DMS53 (cell line): ENCODE measurements at regions not wholly inside any gene's neighbourhood (a gene's known extent, or its start where the extent isn't known, plus 50 kb on each side); places are given as distances from the start of the nearest gene placed in this dataset.

Source experiments
- DNase-seq: peaks from one replicate; lab custom pipeline; 2025; lab: John Stamatoyannopoulos, UW

DNA sequence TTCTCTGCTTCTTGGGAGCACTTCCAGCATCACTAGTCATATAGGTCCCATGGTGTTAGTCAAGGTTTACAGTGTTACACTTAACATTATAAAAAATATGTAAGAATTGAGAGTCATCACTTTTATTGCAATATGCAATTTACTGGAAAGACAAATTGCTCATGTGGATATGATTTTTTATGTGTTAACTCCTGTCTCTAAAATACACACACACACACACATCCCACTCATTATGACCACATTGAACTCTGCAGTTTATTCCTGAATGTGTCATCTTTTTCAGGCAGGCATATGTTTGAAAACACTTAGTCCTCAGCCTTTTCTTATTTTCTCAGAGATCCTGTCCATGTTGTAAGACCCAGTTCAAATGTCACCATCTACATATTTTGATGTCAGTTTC is 148.5 kb upstream of the MRPS30 start:
- no peak for DNase-seq

DNA sequence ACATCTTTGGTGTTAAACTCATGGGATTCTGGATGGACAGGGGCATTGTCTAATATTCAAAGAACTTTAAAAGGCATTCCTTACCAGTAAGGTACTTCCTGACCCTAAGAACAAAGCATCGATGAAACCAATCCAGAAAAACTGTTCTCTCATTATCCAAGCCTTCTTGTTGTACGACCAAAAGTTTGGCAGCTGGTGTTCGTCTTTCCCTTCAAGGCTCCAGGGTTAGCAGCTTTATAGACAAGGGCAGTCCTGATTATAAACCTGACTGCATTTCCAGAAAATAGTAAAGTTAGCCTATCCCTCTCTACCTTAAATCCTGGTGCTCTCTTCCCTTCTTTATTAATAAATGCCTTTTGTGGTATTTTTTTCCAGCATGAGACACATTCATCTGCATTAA is 149.4 kb upstream of the MRPS30 start:
- no peak for DNase-seq

DNA sequence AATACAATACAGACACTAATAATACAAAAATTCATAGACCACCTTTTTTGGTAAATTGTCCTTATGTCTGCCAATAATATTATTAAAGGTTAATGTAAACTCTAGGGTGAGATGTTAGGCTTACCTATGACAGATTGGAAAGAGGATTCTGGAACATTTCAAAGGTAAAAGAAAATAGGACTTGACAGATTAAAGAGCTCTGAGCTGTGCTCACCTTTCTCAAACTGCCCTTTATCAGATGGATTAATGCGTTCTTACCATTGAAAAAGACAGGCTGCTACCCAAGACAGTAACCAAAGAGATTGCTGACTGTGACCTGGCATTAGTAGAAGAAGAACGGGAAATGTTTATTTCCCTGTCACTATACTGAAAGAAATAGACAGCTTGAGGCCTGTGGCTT is 156.1 kb upstream of the MRPS30 start:
- DNase-seq, result no peak

DNA sequence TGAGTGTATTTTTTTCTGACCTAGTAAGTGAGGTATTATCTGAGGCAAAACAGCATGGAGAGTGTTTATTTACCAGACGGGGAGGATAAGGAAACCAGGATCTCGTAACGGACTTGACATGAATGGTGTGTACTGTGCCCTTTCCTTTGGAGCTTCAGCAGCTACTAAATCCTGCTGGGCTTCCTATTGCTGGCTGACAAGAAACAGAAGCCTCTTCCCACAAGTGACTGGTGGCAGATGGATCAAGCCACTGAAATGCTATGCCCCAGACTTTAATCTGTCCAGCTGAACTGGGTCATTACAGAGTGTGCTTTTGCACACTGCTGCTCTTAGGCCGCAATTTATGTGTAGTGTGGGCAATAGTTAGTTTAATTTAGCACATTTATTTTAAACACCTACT is 162.7 kb upstream of the MRPS30 start:
- no peak for DNase-seq

DNA sequence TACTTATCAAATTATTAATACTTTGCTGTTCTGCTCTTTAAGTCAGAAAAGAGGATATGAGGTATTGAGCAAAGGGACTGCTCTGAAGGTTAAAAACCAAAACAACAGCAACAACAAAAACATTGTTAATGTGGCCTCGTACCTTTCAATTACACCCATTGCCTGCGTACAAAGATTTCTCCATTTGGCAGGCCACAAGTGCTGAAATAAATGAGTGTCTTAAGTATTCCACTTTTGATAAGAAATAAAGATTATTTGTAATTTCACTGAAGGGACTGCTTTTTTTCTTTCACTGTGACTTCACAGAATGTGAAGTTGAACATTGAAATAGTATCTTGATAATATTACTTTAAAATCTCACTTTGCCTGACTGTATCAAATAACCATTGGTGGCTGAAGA is 163.2 kb upstream of the MRPS30 start:
- no peak for DNase-seq

DNA sequence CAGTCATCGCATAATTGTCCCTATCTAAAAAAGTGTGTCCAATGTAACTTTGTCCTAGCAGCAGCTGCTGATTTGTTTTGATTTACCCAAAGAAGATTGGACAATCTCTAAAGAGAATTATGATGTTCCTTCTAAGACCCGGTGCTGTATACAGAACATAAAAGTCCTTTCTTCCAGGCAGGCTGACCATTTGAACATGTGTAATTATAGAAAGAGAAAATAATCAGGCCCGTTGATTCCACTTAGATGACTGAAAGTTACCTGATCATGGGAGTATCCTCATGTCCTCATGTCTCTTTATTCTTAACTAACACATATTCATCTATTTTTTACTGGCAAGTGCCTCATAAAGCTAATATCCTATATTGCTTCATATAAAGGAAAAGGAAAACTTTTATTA is 164.1 kb upstream of the MRPS30 start:
- no peak for DNase-seq

DNA sequence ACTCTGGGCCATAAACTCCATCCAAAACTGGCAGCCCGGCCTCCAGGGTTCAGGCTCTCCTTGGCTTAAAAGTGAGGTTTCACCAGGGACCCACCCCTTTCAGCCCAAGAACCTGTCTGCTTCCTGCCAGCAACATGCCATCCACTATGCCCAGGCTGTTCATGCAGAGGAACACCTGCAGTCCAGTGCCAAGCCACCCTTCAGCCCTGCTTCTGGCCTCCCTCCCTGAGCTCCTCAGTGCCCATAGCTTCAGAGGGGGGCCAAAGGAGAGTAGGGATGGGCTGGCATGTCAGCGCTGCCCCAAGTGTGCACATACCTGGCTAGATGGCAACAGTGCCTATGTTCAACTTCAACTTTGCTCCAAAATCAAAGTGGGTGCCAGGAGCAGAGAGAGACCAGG is 166.9 kb upstream of the MRPS30 start:
- no peak for DNase-seq

DNA sequence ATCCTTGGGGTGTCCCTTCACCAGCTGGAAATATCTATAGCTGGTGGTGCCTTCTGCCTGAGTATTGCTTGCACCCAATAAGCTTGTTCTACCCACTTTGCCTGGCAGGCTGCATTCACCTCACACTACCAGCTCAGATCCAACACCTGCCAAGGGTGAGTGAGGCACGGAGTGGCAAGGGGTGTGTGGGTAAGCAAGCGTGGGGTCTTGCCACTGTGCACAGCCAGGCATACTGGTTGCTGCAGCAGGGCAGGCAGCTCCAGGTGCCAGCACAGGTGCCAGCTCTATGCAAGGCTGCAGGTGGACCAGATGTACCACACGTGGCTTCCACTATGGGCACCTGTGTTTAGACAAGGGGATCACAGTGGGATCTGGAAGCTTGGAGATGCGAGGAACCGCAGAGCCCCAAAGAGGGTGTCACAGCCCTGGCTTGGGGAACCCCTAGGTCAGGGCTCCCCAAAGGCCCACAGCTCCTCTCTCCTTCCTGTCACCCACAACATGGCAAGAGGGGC is 167.7 kb upstream of the MRPS30 start:
- DNase-seq, result no peak

DNA sequence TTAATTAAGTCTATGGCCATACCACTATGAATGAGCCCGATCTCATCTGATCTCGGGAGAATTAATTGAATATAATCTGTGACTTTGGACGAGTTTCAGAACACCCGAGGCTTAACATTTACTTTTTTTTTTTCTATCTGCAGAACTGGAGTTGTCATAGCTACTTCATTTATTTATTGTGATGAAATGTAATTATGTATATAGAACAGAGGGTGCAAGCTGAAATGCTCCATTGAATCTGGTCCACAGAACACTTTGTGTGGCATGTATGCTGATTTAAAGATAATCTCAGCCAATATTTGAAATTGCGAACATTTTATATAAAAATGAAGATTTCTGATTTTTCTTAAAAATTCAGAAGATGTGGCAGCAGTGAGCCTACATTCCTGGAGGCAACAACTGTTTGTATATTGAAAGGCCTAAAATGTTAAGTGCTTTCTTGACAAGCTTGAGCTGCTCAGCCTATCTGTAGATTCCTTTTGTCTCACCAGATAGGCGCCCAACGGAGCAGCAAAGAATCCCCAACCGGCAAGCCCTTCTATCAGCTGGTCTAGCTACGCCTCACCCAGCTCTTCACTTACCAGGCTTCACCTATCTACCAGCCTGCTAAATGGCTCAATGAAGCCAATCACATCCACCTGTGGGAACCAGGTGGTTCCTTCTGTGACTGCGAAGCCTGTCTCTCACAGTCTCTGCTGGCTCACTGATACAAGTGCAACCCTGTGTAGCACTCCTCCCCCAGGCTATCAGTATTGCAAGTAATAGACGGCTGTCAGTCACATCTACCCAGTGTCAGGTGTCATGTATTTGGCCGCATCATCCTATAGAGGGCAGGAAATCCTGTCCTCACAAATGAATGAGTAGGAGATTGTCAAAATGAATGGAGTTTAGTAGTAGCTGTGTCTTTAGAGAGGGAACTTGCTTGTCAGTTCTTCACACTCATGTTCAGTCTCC is 170.6 kb upstream of the MRPS30 start:
- peak; percentile 30 for DNase-seq

DNA sequence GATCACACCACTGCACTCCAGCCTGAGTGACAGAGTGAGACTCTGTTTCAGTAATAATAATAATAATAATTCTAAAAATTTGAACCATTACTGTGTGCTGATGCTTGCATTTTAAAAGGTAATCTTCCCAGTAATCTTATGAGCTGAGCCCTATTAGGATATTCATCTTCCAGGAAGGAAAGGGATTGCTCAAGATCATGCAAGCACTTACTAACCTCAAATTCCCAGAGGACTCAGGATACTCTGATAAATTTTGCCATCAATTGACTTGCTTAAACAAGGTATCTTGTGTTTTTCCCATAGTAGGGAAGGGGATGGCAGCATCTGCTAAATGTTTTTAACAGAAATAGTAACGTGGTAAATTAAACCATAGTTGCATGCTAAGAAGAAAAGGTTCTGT is 176.4 kb upstream of the MRPS30 start:
- no peak for DNase-seq

DNA sequence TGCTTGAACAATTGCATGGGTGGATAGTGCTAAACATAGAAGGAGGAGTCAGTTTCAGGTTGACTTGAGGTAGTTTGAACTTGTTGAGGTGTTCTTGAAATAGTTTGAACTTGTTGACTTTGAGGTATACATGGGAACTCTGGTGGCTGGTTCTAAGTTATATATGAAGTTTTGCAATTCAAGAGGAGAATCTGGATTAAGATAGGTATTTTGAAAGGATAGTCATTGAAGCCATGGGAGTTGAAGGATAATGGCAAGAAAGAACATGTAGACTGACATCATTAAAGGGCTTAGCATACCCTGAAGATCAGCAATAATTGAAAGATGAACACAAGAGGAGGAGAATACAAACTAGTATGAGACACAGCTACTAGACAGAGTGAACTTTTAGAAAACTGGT is 181.9 kb upstream of the MRPS30 start:
- DNase-seq, result no peak

DNA sequence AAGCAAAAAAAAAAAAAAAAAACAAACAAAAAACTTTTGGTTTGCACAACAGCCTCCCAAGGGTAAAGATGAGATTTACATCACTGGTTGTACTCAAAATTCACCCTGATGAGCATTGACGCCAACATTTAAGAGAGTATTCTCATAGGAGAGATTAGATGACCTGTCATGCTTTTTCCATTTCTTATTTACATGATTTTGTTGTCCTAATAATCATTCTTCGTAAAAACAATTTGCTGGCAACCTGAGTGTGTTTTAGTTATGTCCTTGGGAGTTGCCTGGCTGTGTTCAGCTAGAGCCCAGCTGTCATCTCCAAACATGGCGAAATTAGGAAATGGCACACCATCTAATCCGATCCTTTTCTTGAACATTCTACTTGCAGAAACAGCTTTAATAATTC is 186.4 kb upstream of the MRPS30 start:
- DNase-seq, result no peak

DNA sequence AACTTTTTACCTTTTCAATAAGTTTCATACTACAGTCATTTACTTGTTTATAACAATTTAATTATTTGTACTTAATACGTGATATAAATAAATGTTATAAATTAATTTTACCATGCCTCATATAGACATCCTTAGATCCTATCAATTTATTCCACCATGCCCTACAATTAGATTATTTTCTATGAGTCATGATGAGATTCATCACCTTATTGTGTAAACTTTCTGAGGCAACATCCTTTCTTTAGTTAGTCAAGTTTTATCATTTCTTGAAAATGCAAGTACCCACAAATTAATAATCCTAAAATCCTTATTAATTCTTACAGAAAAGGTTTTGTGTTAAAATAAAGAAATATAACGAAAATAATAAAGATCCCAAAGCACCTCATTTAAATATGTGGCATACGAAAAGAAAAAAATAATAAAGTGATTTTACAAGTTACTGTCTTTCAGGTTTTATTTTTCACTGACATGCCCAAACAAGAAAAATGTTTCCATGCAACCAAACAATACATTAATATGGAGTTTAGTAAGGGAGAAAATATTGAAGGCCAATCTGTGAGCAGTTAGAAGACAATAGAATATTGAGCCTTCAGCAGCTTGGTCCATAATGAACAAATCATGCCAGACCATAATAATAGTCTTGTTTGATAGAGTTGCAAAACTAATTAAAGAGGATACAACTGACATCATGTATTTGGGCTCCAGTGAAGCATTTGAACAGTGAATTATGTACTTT is 188.7 kb upstream of the MRPS30 start:
- no peak for DNase-seq

DNA sequence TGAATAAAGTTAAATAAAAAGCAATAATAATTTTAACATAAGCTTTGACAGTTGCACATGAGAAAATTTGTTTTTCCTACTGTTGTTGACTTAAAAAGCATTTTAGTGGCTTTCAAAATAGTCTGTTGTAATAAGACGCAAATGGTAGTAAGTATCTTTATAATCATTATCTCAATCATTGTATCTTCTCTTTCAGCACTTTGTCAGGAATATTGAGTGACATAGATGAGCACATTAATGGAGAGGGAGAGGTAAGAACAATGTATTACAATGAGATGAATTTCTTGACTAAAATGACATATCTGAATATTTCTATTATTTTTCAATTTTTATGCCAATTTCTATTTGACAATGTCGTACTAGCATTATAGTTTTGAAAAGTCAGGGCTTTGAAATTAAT is 193.9 kb upstream of the MRPS30 start:
- no peak for DNase-seq

DNA sequence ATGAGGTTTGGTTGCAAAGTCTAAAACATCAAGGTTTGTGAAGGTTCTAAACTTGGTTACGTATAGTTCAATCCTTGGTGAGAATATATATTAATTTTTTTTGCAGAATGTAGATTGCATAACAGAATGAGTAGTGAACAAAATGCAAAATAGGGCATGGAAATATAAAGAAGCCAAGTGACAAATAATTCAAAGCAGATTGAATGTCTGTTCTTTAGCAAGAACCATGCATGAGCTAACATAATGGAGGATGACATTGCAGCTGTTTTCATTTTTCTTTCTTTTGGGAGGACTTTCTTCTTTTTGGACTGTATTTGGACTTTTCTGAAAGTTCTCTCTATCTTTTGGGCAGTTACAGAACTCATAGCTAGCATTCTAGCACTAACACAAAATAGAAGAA is 194.8 kb upstream of the MRPS30 start:
- no peak for DNase-seq

DNA sequence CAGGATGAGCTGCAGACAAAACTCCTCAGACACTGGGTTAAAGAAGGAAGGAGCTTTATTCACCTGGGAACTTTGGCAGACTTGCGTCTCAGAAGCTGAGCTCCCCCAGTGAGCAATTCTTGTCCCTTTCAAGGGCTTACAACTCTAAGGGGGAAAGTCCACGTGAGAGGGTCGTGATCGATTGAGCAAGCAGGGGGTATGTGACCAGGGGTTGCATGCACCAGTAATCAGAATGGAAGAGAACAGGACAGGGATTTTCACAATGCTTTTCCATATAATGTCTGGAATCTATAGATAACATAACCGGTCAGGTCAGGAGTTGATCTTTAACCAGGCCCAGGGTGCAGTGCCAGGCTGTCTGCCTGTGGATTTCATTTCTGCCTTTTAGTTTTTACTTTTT is 202.8 kb upstream of the MRPS30 start:
- no peak for DNase-seq

DNA sequence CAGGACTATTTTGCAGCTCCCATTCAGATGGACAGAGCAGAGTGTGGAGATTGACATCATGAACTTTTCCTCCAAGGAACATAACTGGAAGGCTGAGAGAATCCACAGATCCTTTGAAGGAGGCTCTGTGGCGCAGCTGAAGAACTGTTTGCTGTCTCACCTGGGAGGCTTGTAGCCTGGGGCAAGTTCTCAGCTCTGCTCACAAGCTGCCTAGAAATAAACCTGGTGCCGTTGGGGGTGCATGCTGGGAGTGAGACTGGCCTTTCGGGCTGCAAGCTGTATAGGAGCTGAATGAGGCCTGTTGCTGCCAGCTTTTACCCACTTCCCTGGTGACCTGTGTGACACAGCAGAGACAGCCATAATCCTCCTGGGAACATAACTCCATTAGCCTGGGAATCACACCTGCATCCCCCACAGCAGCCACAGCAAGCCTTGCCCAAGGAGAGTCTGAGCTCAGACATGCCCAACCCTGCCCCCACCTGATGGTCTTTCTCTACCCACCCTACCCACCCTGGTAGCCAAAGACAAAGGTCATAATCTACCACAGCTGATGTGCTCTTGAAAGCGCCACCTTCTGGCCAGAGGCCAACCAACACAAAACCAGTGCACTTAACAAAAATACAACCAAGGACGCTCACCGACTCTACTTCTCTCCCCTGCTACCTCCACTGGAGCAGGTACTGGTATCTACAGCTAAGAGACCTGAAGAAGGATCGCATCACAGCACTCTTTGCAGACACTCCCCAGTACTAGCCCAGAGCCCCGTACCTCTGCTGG is 205.1 kb upstream of the MRPS30 start:
- peak; percentile 7 for DNase-seq

DNA sequence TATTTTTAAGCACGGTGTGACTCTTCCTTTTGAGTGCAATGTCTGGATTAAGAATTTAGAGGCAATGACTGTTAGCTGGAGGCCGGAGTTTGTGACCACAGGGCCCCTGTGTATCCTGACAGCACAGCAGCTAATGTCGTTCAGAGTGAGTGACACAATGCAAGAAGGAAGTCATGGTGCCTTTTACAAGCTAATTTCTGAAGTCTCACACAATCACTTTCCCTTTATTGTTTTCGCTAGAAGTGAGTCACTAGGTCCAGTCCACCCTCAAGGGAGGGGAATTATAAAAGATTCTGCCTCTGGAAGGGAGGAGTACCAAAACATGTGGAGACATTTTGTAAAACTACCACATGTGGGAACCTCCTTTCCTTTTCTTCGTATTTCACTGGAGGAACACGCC is 185.5 kb upstream of the FGF10 start:
- DNase-seq, result no peak

DNA sequence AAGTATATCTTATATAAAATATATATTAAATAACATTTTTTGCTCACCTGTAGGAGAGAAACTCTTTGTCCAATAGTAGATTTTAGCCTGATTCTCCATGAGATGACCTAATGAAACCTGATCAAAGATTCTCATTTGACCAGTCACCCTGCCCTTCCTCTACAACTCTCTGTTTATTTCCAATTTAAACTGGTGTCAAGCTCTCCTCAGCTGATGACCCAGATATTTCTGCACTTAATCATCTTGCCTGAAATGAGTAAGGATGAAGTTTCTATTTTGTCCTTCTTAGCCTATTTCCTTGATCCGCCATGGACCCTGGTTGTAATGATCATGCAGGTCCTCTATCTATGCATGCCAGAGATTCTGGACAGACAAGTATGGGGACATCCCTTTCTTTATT is 179.3 kb upstream of the FGF10 start:
- no peak for DNase-seq

DNA sequence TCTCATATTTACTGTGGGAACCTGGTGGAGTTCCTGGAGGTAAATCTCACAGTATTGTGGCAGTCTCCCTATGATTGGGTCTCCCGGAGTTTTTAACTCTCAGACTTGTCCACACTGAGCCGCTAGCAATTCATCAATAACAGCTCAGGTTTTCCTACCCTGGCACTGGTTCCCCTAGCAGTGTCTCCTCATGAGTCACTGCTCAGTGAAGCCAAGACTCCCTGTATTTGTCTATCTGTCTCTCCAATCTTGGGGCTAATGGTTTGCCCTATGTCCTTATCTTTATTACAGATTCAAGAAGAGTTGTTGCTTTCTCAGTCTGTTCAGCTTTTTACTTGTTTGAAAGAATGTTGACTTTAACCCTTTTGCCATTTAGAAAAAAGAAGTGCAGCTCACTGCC is 176.7 kb upstream of the FGF10 start:
- no peak for DNase-seq

DNA sequence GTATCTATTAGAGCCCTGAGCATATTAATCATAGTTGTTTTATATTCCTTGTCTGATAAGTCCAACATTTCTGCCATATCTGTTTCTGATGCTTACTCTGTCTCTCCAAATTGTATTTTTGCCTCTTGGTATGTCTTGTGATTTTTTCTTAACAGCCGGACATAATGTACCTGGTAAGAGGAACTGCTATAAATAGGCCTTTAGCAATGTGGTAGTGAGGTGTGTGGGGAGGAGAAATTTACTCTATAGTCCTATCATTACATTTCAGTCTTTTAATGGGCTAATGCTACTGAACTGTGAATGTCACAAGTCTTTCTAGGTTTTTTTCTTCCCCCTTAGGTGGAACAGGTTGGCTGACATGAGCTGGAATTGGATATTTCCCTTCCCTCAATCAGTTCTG is 176.1 kb upstream of the FGF10 start:
- no peak for DNase-seq

DNA sequence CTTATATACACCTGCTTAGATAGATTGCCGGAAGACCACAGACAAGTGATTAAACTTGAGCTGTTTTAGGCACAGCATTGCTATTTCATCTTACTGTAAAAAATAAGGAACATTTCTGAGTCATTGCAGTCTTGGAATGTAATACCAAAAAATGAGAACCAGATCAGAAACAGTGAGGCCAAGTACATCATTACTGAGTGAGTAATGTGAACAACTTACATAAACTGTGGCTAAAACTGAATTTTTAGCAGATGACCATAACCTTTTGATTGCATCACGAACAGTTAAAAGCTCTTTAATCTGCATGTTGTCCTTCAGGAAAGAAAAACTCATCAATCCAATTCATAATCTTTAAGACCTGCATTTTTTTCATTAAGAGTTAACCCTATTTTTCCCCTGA is 157.1 kb upstream of the FGF10 start:
- no peak for DNase-seq

DNA sequence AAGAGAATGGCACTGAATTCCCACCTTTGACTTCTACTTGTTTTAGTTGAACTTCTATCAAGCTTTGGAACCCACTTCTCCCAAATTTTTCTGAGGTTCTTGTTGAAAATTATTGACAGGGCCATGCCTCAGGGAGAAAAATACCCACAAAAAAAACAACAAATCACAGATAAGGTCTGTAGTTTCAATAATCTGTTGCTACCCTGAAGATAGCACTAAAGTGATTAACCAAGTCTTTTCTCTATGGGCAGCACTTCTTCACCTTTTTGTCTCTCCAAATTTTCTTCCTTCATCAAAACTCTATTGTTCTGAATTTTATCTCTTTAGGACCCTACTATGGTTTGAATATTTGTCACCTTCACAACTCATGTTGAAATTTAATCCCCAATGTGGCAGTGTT is 154.3 kb upstream of the FGF10 start:
- no peak for DNase-seq
